GM12892 (cell line): ENCODE measurements at regions not wholly inside any gene's neighbourhood (a gene's known extent, or its start where the extent isn't known, plus 50 kb on each side); places are given as distances from the start of the nearest gene placed in this dataset.

ENCODE experiments used
- DNase-seq: peaks from one replicate; pipeline ENCODE4 v3.0.0; 2011; ENCODE audit not compliant: insufficient read length
- FAIRE-seq: peaks from 2 replicates; lab custom pipeline; 2011; peaks lifted over from hg19 to GRCh38; lab: Jason Lieb, UNC
- POLR2A ChIP-seq: IDR thresholded peaks from 2 replicates; pipeline ENCODE4 v1.6.1; 2011; ENCODE audit warnings: low read depth, low read length, control low read depth
- POLR2AphosphoS5 ChIP-seq: IDR thresholded peaks from 2 replicates; pipeline ENCODE4 v1.6.1; 2011; ENCODE audit warnings: low read depth, low read length, control low read depth
- TAF1 ChIP-seq: IDR thresholded peaks from 2 replicates; pipeline ENCODE4 v1.6.1; 2011; ENCODE audit warnings: low read depth, mild to moderate bottlenecking, control low read depth, low read length, borderline replicate concordance

DNA sequence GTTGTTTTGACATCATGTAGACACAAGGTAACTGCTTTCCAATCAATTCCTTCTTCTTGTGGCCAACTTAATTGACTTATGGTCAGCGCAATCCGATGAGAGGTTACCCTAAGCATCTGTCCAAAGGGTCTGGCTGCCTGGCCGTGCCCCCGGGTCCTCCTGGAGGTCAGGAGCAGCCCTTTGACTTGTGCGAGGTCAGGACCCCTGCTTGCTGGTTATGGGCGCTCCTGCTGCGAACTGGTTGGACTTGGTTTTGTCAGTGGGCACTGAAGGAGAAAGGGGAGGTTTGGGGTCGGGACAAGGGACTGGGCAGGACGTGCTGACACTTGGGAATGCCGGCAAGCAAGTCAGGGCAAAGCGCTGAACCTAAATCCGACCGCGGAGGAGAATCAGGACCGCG lies 215.6 kb downstream of the QKI start:
- FAIRE-seq (no peak), DNase-seq (no peak)

More for the DNA sequence above, 215.6 kb downstream of the QKI start:
- TF ChIP-seq TAF1 (no peak), POLR2AphosphoS5 (no peak), POLR2A (no peak)
